CD4-positive, alpha-beta T cell (primary cell): ENCODE measurements at regions not wholly inside any gene's neighbourhood (a gene's known extent, or its start where the extent isn't known, plus 50 kb on each side); places are given as distances from the start of the nearest gene placed in this dataset.

Experiments used
- ATAC-seq: fragments of 200-7000 bp; cut with Tn5 transposase; one replicate; pipeline ENCODE4 v1.10.0; 2022; ENCODE audit warnings: mild to moderate bottlenecking; ENCODE audit not compliant: poor library complexity
- CTCF ChIA-PET: fragments of 350-600 bp; sonication (Branson Sonifier 250); formaldehyde crosslinking; loops from one replicate; lab custom pipeline; 2021; ENCODE audit warnings: antibody characterized with exemption, inconsistent platforms; lab: Charles Lee
- POLR2A ChIA-PET: fragments of 350-600 bp; sonication (Branson Sonifier 250); formaldehyde crosslinking; loops from one replicate; lab custom pipeline; 2021; ENCODE audit warnings: antibody characterized with exemption, inconsistent platforms; lab: Charles Lee
- DNase-seq, 14 experiments: peaks; one replicate each; pipeline ENCODE4 v3.0.0-alpha.2; 2013 to 2020; ENCODE audit warnings: mixed read lengths in 2 of 14
- H3K27ac ChIP-seq, 2 donors: one replicate each; pipeline versions ENCODE4 v1.5.1 to v1.7.0; 2013; ENCODE audit warnings: low read length in 2 of 2, low read depth in 1 of 2, mild to moderate bottlenecking in 1 of 2
- H3K27me3 ChIP-seq, 2 experiments: 1 replicate in 1 of 2; 2 replicates in 1 of 2; pipeline versions ENCODE4 v1.6.1 to v1.7.0; 2013; ENCODE audit warnings: low read length in 2 of 2, control low read depth in 1 of 2, mild to moderate bottlenecking in 1 of 2, moderate library complexity in 1 of 2; ENCODE audit not compliant: insufficient read depth in 2 of 2, control insufficient read depth in 1 of 2
- H3K36me3 ChIP-seq: one replicate; pipeline ENCODE4 v1.6.1; 2013; ENCODE audit warnings: low read length, control low read depth; ENCODE audit not compliant: insufficient read depth
- H3K4me1 ChIP-seq: one replicate; pipeline ENCODE4 v1.6.1; 2013; ENCODE audit warnings: low read length, control low read depth; ENCODE audit not compliant: insufficient read depth
- H3K4me3 ChIP-seq: one replicate; pipeline ENCODE4 v1.5.1; 2013; ENCODE audit warnings: mild to moderate bottlenecking, low read length, moderate library complexity
- H3K9me3 ChIP-seq, 2 experiments: 1 replicate in 1 of 2; 2 replicates in 1 of 2; pipeline versions ENCODE4 v1.6.1 to v1.7.0; 2013; ENCODE audit warnings: low read length in 2 of 2, mild to moderate bottlenecking in 2 of 2, control low read depth in 1 of 2, moderate library complexity in 1 of 2; ENCODE audit not compliant: control insufficient read depth in 1 of 2, insufficient read depth in 1 of 2
- H3K27ac Mint-ChIP-seq: one replicate; pipeline ENCODE4 v1.8.0; 2020; ENCODE audit warnings: mixed read lengths
- H3K27me3 Mint-ChIP-seq: one replicate; pipeline ENCODE4 v1.8.0; 2021; ENCODE audit warnings: mixed read lengths
- H3K36me3 Mint-ChIP-seq: one replicate; pipeline ENCODE4 v1.8.0; 2021; ENCODE audit warnings: low read depth, mixed read lengths
- H3K4me1 Mint-ChIP-seq: one replicate; pipeline ENCODE4 v1.8.0; 2021; ENCODE audit warnings: low read depth, mixed read lengths
- H3K4me3 Mint-ChIP-seq: one replicate; pipeline ENCODE4 v1.8.0; 2020; ENCODE audit warnings: mild to moderate bottlenecking, mixed read lengths
- H3K9me3 Mint-ChIP-seq: one replicate; pipeline ENCODE4 v1.8.0; 2020; ENCODE audit warnings: mixed read lengths
- CTCF ChIP-seq: fragments of 200-600 bp; IDR thresholded peaks from one replicate; pipeline ENCODE4 v1.8.0; 2022; ENCODE audit warnings: antibody characterized with exemption, mild to moderate bottlenecking
- intact Hi-C, 2 experiments: fragments of 100-400 bp; cut with DNase I in 1 of 2; cut with micrococcal nuclease in 1 of 2; formaldehyde crosslinking; loops; one replicate each; pipeline versions ENCODE4 v1.15.1 to v1.9.0; 2023 to 2025; cut with DNase I, micrococcal nuclease

GRCh38 chr11:37544491-37544890, 946.5 kb upstream of the RAG2 start:
- H3K4me1 ChIP-seq: no peaks in the 10 kb centered on the region
- H3K4me3 Mint-ChIP-seq: no peak overlapping the region
- H3K27me3 Mint-ChIP-seq: no peaks in the 10 kb centered on the region
- ATAC-seq (no peak), DNase-seq (no peak)
- no peak overlapping the region for H3K27ac ChIP-seq
- H3K36me3 Mint-ChIP-seq: no peaks in the 10 kb centered on the region
- intact Hi-C loops: no loop called here
- no peaks in the 10 kb centered on the region for H3K4me1 Mint-ChIP-seq
- no peak overlapping the region for H3K4me3 ChIP-seq
- ChIA-PET POLR2A (no interaction called here), CTCF (no interaction called here)
- no peaks in the 10 kb centered on the region for H3K36me3 ChIP-seq
- H3K9me3 ChIP-seq: peaks cover 0 to 6% of the 10 kb centered on the region in 2 experiments
- no peaks in the 10 kb centered on the region for H3K27me3 ChIP-seq
- TF ChIP-seq CTCF: no peak
- no peak overlapping the region for H3K27ac Mint-ChIP-seq
- peaks cover 8% of the 10 kb centered on the region for H3K9me3 Mint-ChIP-seq

DNA sequence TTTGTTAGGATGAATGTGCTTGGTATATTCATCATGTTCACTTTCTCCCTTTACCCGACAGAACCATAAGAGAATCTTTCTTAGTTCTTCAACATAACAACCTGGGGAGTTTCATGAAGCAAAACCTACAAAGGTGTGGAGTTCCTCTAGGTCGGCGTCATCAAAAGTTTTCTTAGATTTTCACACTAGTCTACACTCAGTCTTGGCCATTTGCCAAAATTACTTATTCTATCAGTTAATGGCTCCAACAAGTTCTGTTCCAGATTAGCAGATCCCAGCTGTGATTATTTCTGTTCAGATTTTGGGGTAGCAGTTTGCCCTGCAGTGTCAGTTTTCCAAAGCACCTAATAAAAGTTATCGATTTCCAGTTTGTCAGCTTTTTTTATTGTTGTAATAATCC, 935.8 kb upstream of the RAG2 start:
- H3K4me3 Mint-ChIP-seq: no peak overlapping the region

GRCh38 chr11:37533087-37533486, 935.1 kb upstream of the RAG2 start:
- intact Hi-C loops: no loop called here
- CTCF ChIA-PET: no interaction called here
- no peak for TF ChIP-seq CTCF

More for the DNA sequence above, 935.8 kb upstream of the RAG2 start:
- H3K36me3 Mint-ChIP-seq: no peaks in the 10 kb centered on the region
- Histone ChIP-seq H3K4me3 (no peak overlapping the region), H3K4me1 (no peaks in the 10 kb centered on the region), H3K27me3 (no peaks in the 10 kb centered on the region), H3K9me3 (peaks cover 9 to 11% of the 10 kb centered on the region in 2 experiments), H3K27ac (no peak overlapping the region), H3K36me3 (no peaks in the 10 kb centered on the region)
- intact Hi-C loops: no loop called here
- no peak for TF ChIP-seq CTCF
- no peak overlapping the region for H3K27ac Mint-ChIP-seq
- H3K9me3 Mint-ChIP-seq: peaks cover 8% of the 10 kb centered on the region
- H3K4me1 Mint-ChIP-seq: no peaks in the 10 kb centered on the region
- POLR2A ChIA-PET: no interaction called here
- DNase-seq (no peak), ATAC-seq (no peak)
- no peaks in the 10 kb centered on the region for H3K27me3 Mint-ChIP-seq
- CTCF ChIA-PET: no interaction called here

More at GRCh38 chr11:37533087-37533486, 935.1 kb upstream of the RAG2 start:
- Mint-ChIP-seq H3K27ac (no peak overlapping the region), H3K4me3 (no peak overlapping the region), H3K27me3 (no peaks in the 10 kb centered on the region), H3K36me3 (no peaks in the 10 kb centered on the region), H3K4me1 (no peaks in the 10 kb centered on the region), H3K9me3 (peaks cover 10% of the 10 kb centered on the region)
- H3K27ac ChIP-seq: no peak overlapping the region
- H3K9me3 ChIP-seq: peaks cover 10 to 13% of the 10 kb centered on the region in 2 experiments
- ATAC-seq (no peak), DNase-seq (no peak)
- H3K4me1 ChIP-seq: no peaks in the 10 kb centered on the region
- no peaks in the 10 kb centered on the region for H3K36me3 ChIP-seq
- no peaks in the 10 kb centered on the region for H3K27me3 ChIP-seq
- no peak overlapping the region for H3K4me3 ChIP-seq
- POLR2A ChIA-PET: no interaction called here
